CD8-positive, alpha-beta memory T cell (primary cell): ENCODE measurements at regions not wholly inside any gene's neighbourhood (a gene's known extent, or its start where the extent isn't known, plus 50 kb on each side); places are given as distances from the start of the nearest gene placed in this dataset.

Experiments
- CTCF ChIA-PET: fragments of 350-600 bp; sonication (Branson Sonifier 250); formaldehyde crosslinking; loops from one replicate; lab custom pipeline; 2021; ENCODE audit warnings: antibody characterized with exemption; lab: Charles Lee
- POLR2A ChIA-PET: fragments of 350-600 bp; sonication (Branson Sonifier 250); formaldehyde crosslinking; loops from one replicate; lab custom pipeline; 2021; ENCODE audit warnings: antibody characterized with exemption; lab: Charles Lee
- DNase-seq, 5 donors: peaks; one replicate each; pipeline versions ENCODE4 v3.0.0 to v3.0.0-alpha.2; 2020 to 2022; ENCODE audit warnings: mixed read lengths in 1 of 5
- H3K27ac ChIP-seq: one replicate; pipeline ENCODE4 v1.7.0; 2013; ENCODE audit warnings: low read depth, mild to moderate bottlenecking, low read length, moderate library complexity
- H3K27me3 ChIP-seq: 2 replicates; pipeline ENCODE4 v1.7.0; 2013; ENCODE audit warnings: low read length, mild to moderate bottlenecking; ENCODE audit not compliant: insufficient read depth, poor library complexity, severe bottlenecking
- H3K36me3 ChIP-seq: 2 replicates; pipeline ENCODE4 v1.7.0; 2013; ENCODE audit warnings: mild to moderate bottlenecking, low read length, moderate library complexity; ENCODE audit not compliant: insufficient read depth
- H3K4me1 ChIP-seq: 2 replicates; pipeline ENCODE4 v1.7.0; 2013; ENCODE audit warnings: mild to moderate bottlenecking, low read length, moderate library complexity; ENCODE audit not compliant: insufficient read depth
- H3K4me3 ChIP-seq: 2 replicates; pipeline ENCODE4 v1.7.0; 2013; ENCODE audit warnings: mild to moderate bottlenecking, low read length
- H3K9me3 ChIP-seq: 2 replicates; pipeline ENCODE4 v1.7.0; 2013; ENCODE audit warnings: mild to moderate bottlenecking, low read length
- H3K27ac Mint-ChIP-seq, 8 donors: one replicate each; pipeline ENCODE4 v1.8.0; 2020 to 2021; ENCODE audit warnings: mixed read lengths in 8 of 8, mild to moderate bottlenecking in 6 of 8, inconsistent platforms in 3 of 8, moderate library complexity in 3 of 8
- H3K27me3 Mint-ChIP-seq, 2 donors: one replicate each; pipeline ENCODE4 v1.8.0; 2020 to 2021; ENCODE audit warnings: mixed read lengths in 2 of 2, mild to moderate bottlenecking in 1 of 2, moderate library complexity in 1 of 2
- H3K36me3 Mint-ChIP-seq, 3 donors: one replicate each; pipeline ENCODE4 v1.8.0; 2020 to 2021; ENCODE audit warnings: mixed read lengths in 3 of 3, inconsistent platforms in 1 of 3, mild to moderate bottlenecking in 1 of 3
- H3K4me1 Mint-ChIP-seq, 3 donors: one replicate each; pipeline ENCODE4 v1.8.0; 2020 to 2021; ENCODE audit warnings: mixed read lengths in 3 of 3, inconsistent platforms in 1 of 3, mild to moderate bottlenecking in 1 of 3
- H3K4me3 Mint-ChIP-seq, 7 donors: one replicate each; pipeline ENCODE4 v1.8.0; 2020 to 2021; ENCODE audit warnings: mixed read lengths in 7 of 7, mild to moderate bottlenecking in 6 of 7, moderate library complexity in 4 of 7, inconsistent platforms in 2 of 7
- H3K9me3 Mint-ChIP-seq, 5 donors: one replicate each; pipeline ENCODE4 v1.8.0; 2020 to 2022; ENCODE audit warnings: mixed read lengths in 5 of 5, mild to moderate bottlenecking in 3 of 5, moderate library complexity in 2 of 5, inconsistent platforms in 1 of 5

- Mint-ChIP-seq H3K27ac (no peak overlapping the region), H3K27me3 (peaks cover 6 to 7% of the 10 kb centered on the region in 2 donors), H3K4me3 (peak overlapping the region; percentile 67 to 87 (median 75)), H3K36me3 (peaks cover 0 to 5% (median 0%) of the 10 kb centered on the region in 3 donors), H3K9me3 (no peaks in the 10 kb centered on the region), H3K4me1 (peaks cover 23 to 59% (median 29%) of the 10 kb centered on the region in 3 donors)
- CTCF ChIA-PET, result no interaction called here
- no peaks in the 10 kb centered on the region for H3K9me3 ChIP-seq
- H3K4me3 ChIP-seq, result peak overlapping the region; percentile 41
- H3K27me3 ChIP-seq, result no peaks in the 10 kb centered on the region
- no peak overlapping the region for H3K27ac ChIP-seq
- POLR2A ChIA-PET, result no interaction called here
- peaks cover 25% of the 10 kb centered on the region for H3K4me1 ChIP-seq
- H3K36me3 ChIP-seq, result no peaks in the 10 kb centered on the region
- DNase-seq, result peak in 2 of 5 donors; percentile 47 to 61
Measured at GRCh38 chr22:46071451-46072109, 78.7 kb upstream of the PPARA start.

GRCh38 chr22:46072110-46072881 lies 78.0 kb upstream of the PPARA start:
- Histone ChIP-seq H3K4me3 (peak overlapping the region; percentile 25), H3K4me1 (peaks cover 25% of the 10 kb centered on the region), H3K27me3 (no peaks in the 10 kb centered on the region), H3K36me3 (no peaks in the 10 kb centered on the region), H3K27ac (no peak overlapping the region), H3K9me3 (no peaks in the 10 kb centered on the region)
- Mint-ChIP-seq H3K27me3 (peaks cover 6 to 7% of the 10 kb centered on the region in 2 donors), H3K9me3 (no peaks in the 10 kb centered on the region), H3K36me3 (peaks cover 0 to 5% (median 0%) of the 10 kb centered on the region in 3 donors), H3K4me1 (peaks cover 23 to 57% (median 34%) of the 10 kb centered on the region in 3 donors), H3K4me3 (peak overlapping the region; percentile 64 to 84 (median 75)), H3K27ac (peak overlapping the region in 3 of 8 donors; percentile 6 to 54 (median 48))
- ChIA-PET CTCF (interaction anchor here (1.2 kb wide), 1 partner anchor 66 kb away, joined by 5 read pairs; no protein-coding TSS in a partner anchor), POLR2A (no interaction called here)
- DNase-seq, result peak in 2 of 5 donors; percentile 17 to 43

- peak overlapping the region; percentile 25 for H3K4me3 ChIP-seq
- ChIA-PET CTCF (interaction anchor here (1.2 kb wide), 1 partner anchor 67 kb away, joined by 5 read pairs; no protein-coding TSS in a partner anchor), POLR2A (no interaction called here)
- Mint-ChIP-seq H3K9me3 (no peaks in the 10 kb centered on the region), H3K4me3 (peak overlapping the region in 6 of 7 donors; percentile 64 to 84 (median 74)), H3K36me3 (peaks cover 0 to 5% (median 0%) of the 10 kb centered on the region in 3 donors), H3K4me1 (peaks cover 23 to 56% (median 35%) of the 10 kb centered on the region in 3 donors), H3K27ac (peak overlapping the region in 2 of 8 donors; percentile 48 to 87), H3K27me3 (peaks cover 6 to 7% of the 10 kb centered on the region in 2 donors)
- no peaks in the 10 kb centered on the region for H3K9me3 ChIP-seq
- no peaks in the 10 kb centered on the region for H3K36me3 ChIP-seq
- peak in 1 of 5 donors; percentile 18 for DNase-seq
- H3K4me1 ChIP-seq, result peaks cover 25% of the 10 kb centered on the region
- no peak overlapping the region for H3K27ac ChIP-seq
- H3K27me3 ChIP-seq, result no peaks in the 10 kb centered on the region
Measured at GRCh38 chr22:46072981-46073682, 77.2 kb upstream of the PPARA start.

GRCh38 chr22:46073683-46074504 lies 76.4 kb upstream of the PPARA start:
- CTCF ChIA-PET, result interaction anchor here (1.5 kb wide), 1 partner anchor 67 kb away, joined by 3 read pairs; no protein-coding TSS in a partner anchor
- Histone ChIP-seq H3K27me3 (no peaks in the 10 kb centered on the region), H3K36me3 (no peaks in the 10 kb centered on the region), H3K27ac (no peak overlapping the region), H3K9me3 (no peaks in the 10 kb centered on the region), H3K4me3 (no peak overlapping the region), H3K4me1 (peaks cover 21% of the 10 kb centered on the region)
- H3K36me3 Mint-ChIP-seq, result peaks cover 0 to 5% (median 0%) of the 10 kb centered on the region in 3 donors
- POLR2A ChIA-PET, result interaction anchor here (0.7 kb wide), 1 partner anchor 20 kb away, joined by 3 read pairs; no protein-coding TSS in a partner anchor
- no peaks in the 10 kb centered on the region for H3K9me3 Mint-ChIP-seq
- peaks cover 21 to 51% (median 34%) of the 10 kb centered on the region in 3 donors for H3K4me1 Mint-ChIP-seq
- H3K27me3 Mint-ChIP-seq, result peaks cover 2 to 7% of the 10 kb centered on the region in 2 donors
- peak overlapping the region in 3 of 7 donors; percentile 74 to 84 (median 75) for H3K4me3 Mint-ChIP-seq
- no peak overlapping the region for H3K27ac Mint-ChIP-seq
- DNase-seq, result peak in 1 of 5 donors; percentile 43

- no peaks in the 10 kb centered on the region for H3K9me3 Mint-ChIP-seq
- Histone ChIP-seq H3K9me3 (no peaks in the 10 kb centered on the region), H3K27ac (no peak overlapping the region), H3K4me3 (peak overlapping the region; percentile 22), H3K27me3 (no peaks in the 10 kb centered on the region), H3K4me1 (peaks cover 18% of the 10 kb centered on the region), H3K36me3 (no peaks in the 10 kb centered on the region)
- DNase-seq, result peak in 1 of 5 donors; percentile 22
- peak overlapping the region in 2 of 7 donors; percentile 11 to 42 for H3K4me3 Mint-ChIP-seq
- ChIA-PET POLR2A (interaction anchor here (0.7 kb wide), 1 partner anchor 21 kb away, joined by 3 read pairs; no protein-coding TSS in a partner anchor), CTCF (interaction anchor here (1.5 kb wide), 1 partner anchor 69 kb away, joined by 3 read pairs; no protein-coding TSS in a partner anchor)
- peak overlapping the region in 2 of 8 donors; percentile 43 to 66 for H3K27ac Mint-ChIP-seq
- peaks cover 0 to 5% (median 0%) of the 10 kb centered on the region in 3 donors for H3K36me3 Mint-ChIP-seq
- H3K27me3 Mint-ChIP-seq, result peaks cover 0 to 7% of the 10 kb centered on the region in 2 donors
- peaks cover 11 to 43% (median 24%) of the 10 kb centered on the region in 3 donors for H3K4me1 Mint-ChIP-seq
Measured at GRCh38 chr22:46074771-46075551, 75.4 kb upstream of the PPARA start.

- Histone ChIP-seq H3K4me3 (no peak overlapping the region), H3K27ac (no peak overlapping the region), H3K36me3 (no peaks in the 10 kb centered on the region), H3K4me1 (peaks cover 18% of the 10 kb centered on the region), H3K27me3 (no peaks in the 10 kb centered on the region), H3K9me3 (no peaks in the 10 kb centered on the region)
- peaks cover 0 to 5% (median 0%) of the 10 kb centered on the region in 3 donors for H3K36me3 Mint-ChIP-seq
- peak overlapping the region in 1 of 7 donors; percentile 10 for H3K4me3 Mint-ChIP-seq
- peaks cover 11 to 43% (median 24%) of the 10 kb centered on the region in 3 donors for H3K4me1 Mint-ChIP-seq
- H3K27me3 Mint-ChIP-seq, result peaks cover 0 to 7% of the 10 kb centered on the region in 2 donors
- CTCF ChIA-PET, result interaction anchor here (1.5 kb wide), 1 partner anchor 70 kb away, joined by 3 read pairs; no protein-coding TSS in a partner anchor
- H3K9me3 Mint-ChIP-seq, result no peaks in the 10 kb centered on the region
- POLR2A ChIA-PET, result no interaction called here
- peak overlapping the region in 1 of 8 donors; percentile 68 for H3K27ac Mint-ChIP-seq
- DNase-seq, result peak in 1 of 5 donors; percentile 18
Measured at GRCh38 chr22:46075764-46076531, 74.4 kb upstream of the PPARA start.
